ENCODE measurements at regions not wholly inside any gene's neighbourhood (a gene's known extent, or its start where the extent isn't known, plus 50 kb on each side); places are given as distances from the start of the nearest gene placed in this dataset.

GRCh38 chr5:116898917-116899316, 324.3 kb upstream of the SEMA6A start:
- Histone ChIP-seq H3K9me3 (ENCODE audit: control insufficient read depth, low read depth, low read length) (no peaks in the 10 kb centered on the region), H3K23me2 (ENCODE audit: insufficient read length, low read depth, low read length, poor library complexity, severe bottlenecking) (no peaks in the 10 kb centered on the region), H3K23ac (ENCODE audit: insufficient read length, low read depth, low read length) (no peak overlapping the region), H2BK5ac (ENCODE audit: insufficient read length, low read length) (no peak overlapping the region), H3K79me1 (ENCODE audit: insufficient read depth, low read depth, low read length, poor library complexity, severe bottlenecking) (no peaks in the 10 kb centered on the region), H3K79me2 (ENCODE audit: insufficient read depth, low read length) (no peaks in the 10 kb centered on the region), H3K4me2 (ENCODE audit: insufficient read depth, insufficient read length, low read length) (no peak overlapping the region), H3K56ac (ENCODE audit: insufficient read length, low read depth, low read length) (no peak overlapping the region), H3K27me3 (ENCODE audit: insufficient read depth, low read length) (no peaks in the 10 kb centered on the region), H3K27ac (ENCODE audit: insufficient read length, low read depth, low read length) (no peak overlapping the region), H4K91ac (ENCODE audit: insufficient read length, low read depth, low read length) (no peak overlapping the region), H2BK12ac (ENCODE audit: insufficient read length, low read depth, low read length) (no peak overlapping the region), H2AK5ac (ENCODE audit: insufficient read length, low read length) (no peak overlapping the region), H4K8ac (replicated peaks; ENCODE audit: insufficient read length, low read depth, low read length) (no peak overlapping the region), H2AFZ (ENCODE audit: low read length) (no peak overlapping the region), H2BK120ac (ENCODE audit: low read depth, low read length, poor library complexity, severe bottlenecking) (no peak overlapping the region), H4K20me1 (ENCODE audit: control insufficient read depth, insufficient read depth, insufficient read length) (no peaks in the 10 kb centered on the region), H3K4me1 (ENCODE audit: insufficient read depth, low read length) (peaks cover 2% of the 10 kb centered on the region; the same call in 1 of the 2 replicates), H4K5ac (ENCODE audit: insufficient read length, low read depth, low read length) (no peak overlapping the region), H3T11ph (ENCODE audit: low read length) (no peak overlapping the region), H3K18ac (ENCODE audit: insufficient read length, low read depth, low read length) (no peak overlapping the region), H3K9ac (ENCODE audit: extremely low read depth, insufficient read length, low read length) (no peak overlapping the region), H2BK20ac (ENCODE audit: low read depth, low read length, poor library complexity, severe bottlenecking) (no peak overlapping the region), H3K14ac (ENCODE audit: insufficient read depth, low read length) (no peak overlapping the region), H2BK15ac (ENCODE audit: low read depth, low read length) (no peak overlapping the region), H3K4ac (ENCODE audit: low read depth, low read length) (no peak overlapping the region)
- H3K4me1 Mint-ChIP-seq, result peaks cover 0 to 8% of the 10 kb centered on the region in 2 experiments; a peak in 2 of 4 replicates
- H3K9me3 Mint-ChIP-seq, result no peaks in the 10 kb centered on the region
- DNase-seq, result no peak
- no peak overlapping the region for H3K4me3 Mint-ChIP-seq
- no peak overlapping the region for H3K27ac Mint-ChIP-seq
- no CpG with 5 or more reads among the region's 2 CpGs for WGBS (ENCODE audit: extremely low coverage, insufficient read length, low lambda C conversion rate)
- no peaks in the 10 kb centered on the region; a peak in 1 of 7 replicates for H3K36me3 Mint-ChIP-seq (ENCODE audit: insufficient read depth in 1 of 3, low read depth in 3 of 3)
- H3K27me3 Mint-ChIP-seq (ENCODE audit: low read depth), result no peaks in the 10 kb centered on the region
- TF ChIP-seq CTCF (conservative IDR thresholded peaks at IDR 0.05), result no peak
